ENCODE measurements at regions not wholly inside any gene's neighbourhood (a gene's known extent, or its start where the extent isn't known, plus 50 kb on each side); places are given as distances from the start of the nearest gene placed in this dataset.

DNA sequence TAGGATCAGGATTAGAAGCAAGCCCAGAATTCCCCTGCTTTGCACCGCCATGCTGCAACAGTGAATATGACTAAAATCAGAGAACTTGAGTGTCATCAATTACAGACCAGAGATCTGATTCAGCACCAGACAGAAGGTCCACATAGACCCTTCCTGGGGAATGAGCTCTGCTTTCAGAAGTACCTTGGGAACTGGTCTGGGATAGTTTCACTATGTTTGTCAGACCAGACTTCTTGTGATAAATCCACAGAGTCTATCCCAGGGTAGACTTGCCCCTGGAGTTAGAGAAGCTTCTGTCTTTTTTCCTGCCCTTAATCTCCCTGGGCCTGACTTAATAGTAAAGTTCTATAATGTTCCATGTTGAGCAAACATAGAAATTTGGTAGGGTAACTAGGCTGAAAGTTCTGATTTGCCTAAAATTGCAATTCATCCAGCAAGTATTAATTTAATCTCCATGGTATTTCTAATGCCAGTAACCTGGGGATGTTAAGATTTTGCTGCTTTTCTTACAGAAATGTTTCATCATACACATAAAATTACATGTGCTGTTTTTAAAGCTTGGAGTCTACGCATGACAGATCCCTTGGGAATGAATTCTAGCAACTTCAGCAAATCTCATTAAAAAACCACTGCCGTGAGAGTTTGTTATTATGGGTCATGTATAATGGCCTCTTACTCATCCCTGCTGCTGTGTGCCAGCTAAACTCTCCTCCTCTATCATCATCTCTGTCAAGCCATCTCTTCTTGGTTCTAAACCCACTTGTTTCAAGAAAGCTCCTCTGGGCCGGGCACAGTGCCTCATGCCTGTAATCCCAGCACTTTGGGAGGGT is 61.3 kb upstream of the METAP2 start:
- Histone ChIP-seq H3K4me1 (no peaks in the 10 kb centered on the region), H3K27ac (peak overlapping the region; percentile 28 to 66)

DNA sequence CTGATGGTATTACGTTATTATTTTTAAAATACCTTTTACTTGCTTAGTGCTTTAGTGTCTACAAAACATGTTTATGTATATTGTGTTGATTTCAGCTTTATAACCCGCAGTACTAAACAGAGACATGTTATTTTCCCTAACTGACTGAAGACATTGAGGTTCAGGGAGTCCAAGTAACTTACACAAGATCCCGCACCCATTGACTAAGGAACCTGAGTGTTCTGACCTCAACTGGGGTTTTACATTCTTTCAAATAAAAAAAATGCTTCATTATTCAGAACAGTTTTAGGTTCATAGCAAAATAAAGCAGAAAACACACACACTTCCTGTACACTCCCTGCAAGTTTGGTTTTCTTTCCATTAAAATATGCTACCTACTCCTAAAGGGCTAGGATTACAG is 60.4 kb upstream of the METAP2 start:
- H3K4me1 ChIP-seq: no peaks in the 10 kb centered on the region
- no peak for DNase-seq (ENCODE audit: low spot score in 2 of 2)
- intact Hi-C loops (cut with DNase I; ENCODE audit: low total_unique reads): no loop called here
- no peaks in the 10 kb centered on the region for H3K9me3 ChIP-seq
- H3K36me3 ChIP-seq: no peaks in the 10 kb centered on the region
- H3K27ac ChIP-seq: no peak overlapping the region
- H3K27me3 ChIP-seq: no peaks in the 10 kb centered on the region
- no peak for TF ChIP-seq POLR2AphosphoS5 (IDR thresholded peaks at IDR 0.05)
- TF ChIP-seq POLR2A (IDR thresholded peaks at IDR 0.05): no peak
- TF ChIP-seq, protein P1, sequence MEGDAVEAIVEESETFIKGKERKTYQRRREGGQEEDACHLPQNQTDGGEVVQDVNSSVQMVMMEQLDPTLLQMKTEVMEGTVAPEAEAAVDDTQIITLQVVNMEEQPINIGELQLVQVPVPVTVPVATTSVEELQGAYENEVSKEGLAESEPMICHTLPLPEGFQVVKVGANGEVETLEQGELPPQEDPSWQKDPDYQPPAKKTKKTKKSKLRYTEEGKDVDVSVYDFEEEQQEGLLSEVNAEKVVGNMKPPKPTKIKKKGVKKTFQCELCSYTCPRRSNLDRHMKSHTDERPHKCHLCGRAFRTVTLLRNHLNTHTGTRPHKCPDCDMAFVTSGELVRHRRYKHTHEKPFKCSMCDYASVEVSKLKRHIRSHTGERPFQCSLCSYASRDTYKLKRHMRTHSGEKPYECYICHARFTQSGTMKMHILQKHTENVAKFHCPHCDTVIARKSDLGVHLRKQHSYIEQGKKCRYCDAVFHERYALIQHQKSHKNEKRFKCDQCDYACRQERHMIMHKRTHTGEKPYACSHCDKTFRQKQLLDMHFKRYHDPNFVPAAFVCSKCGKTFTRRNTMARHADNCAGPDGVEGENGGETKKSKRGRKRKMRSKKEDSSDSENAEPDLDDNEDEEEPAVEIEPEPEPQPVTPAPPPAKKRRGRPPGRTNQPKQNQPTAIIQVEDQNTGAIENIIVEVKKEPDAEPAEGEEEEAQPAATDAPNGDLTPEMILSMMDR (IDR thresholded peaks at IDR 0.05): no peak
- H3K4me3 ChIP-seq: no peak overlapping the region

More for the DNA sequence above, 61.3 kb upstream of the METAP2 start:
- Histone ChIP-seq H3K9me3 (no peaks in the 10 kb centered on the region), H3K36me3 (no peaks in the 10 kb centered on the region), H3K4me3 (no peak overlapping the region), H3K27me3 (no peaks in the 10 kb centered on the region)
- intact Hi-C loops (cut with DNase I; ENCODE audit: low total_unique reads): no loop called here
- TF ChIP-seq POLR2AphosphoS5 (IDR thresholded peaks at IDR 0.05): no peak
- TF ChIP-seq, protein P1 (IDR thresholded peaks at IDR 0.05): no peak
- TF ChIP-seq POLR2A (IDR thresholded peaks at IDR 0.05): no peak
- DNase-seq (ENCODE audit: low spot score in 2 of 2): no peak

GRCh38 chr12:95415451-95415850 is 58.5 kb upstream of the METAP2 start:
- no peaks in the 10 kb centered on the region for H3K27me3 ChIP-seq
- no peak for TF ChIP-seq POLR2AphosphoS5 (IDR thresholded peaks at IDR 0.05)
- no peaks in the 10 kb centered on the region for H3K4me1 ChIP-seq
- no peak overlapping the region for H3K4me3 ChIP-seq
- no peak for DNase-seq (ENCODE audit: low spot score in 2 of 2)
- no peaks in the 10 kb centered on the region for H3K9me3 ChIP-seq
- intact Hi-C loops (cut with DNase I; ENCODE audit: low total_unique reads): no loop called here
- no peaks in the 10 kb centered on the region for H3K36me3 ChIP-seq
- no peak overlapping the region for H3K27ac ChIP-seq

DNA sequence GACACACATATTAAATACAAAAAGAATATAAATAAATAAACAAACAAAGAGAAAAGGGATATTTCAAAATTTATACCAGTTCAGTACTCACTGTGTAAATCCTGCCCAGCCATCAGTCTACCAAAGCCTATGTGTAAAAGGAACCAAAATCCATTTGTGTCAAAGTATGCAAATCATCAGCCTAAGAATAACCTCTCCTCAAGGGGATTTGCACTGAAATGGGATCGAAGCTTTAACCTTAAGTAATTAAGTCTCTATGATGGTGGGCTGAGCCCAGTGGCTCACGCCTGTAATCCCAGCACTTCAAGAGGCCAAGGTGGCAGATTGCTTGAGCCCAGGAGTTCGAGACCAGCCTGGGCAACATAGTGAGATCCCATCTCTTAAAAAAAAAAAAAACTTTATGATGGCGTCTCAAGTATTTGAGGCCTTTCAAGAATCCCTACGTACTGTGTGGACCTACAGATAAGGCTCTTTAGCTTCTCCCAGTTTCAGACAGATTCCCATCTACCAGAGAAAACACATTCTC is 57.8 kb upstream of the METAP2 start:
- intact Hi-C loops (cut with DNase I; ENCODE audit: low total_unique reads): no loop called here
- Histone ChIP-seq H3K4me1 (no peaks in the 10 kb centered on the region), H3K27ac (no peak overlapping the region)

GRCh38 chr12:95417372-95417771 is 56.6 kb upstream of the METAP2 start:
- no peaks in the 10 kb centered on the region for H3K36me3 ChIP-seq
- no peak for DNase-seq (ENCODE audit: low spot score in 2 of 2)
- intact Hi-C loops (cut with DNase I; ENCODE audit: low total_unique reads): no loop called here
- no peaks in the 10 kb centered on the region for H3K4me1 ChIP-seq
- no peaks in the 10 kb centered on the region for H3K9me3 ChIP-seq
- no peak overlapping the region for H3K27ac ChIP-seq
- TF ChIP-seq, protein P1 (IDR thresholded peaks at IDR 0.05): no peak
- TF ChIP-seq POLR2AphosphoS5 (IDR thresholded peaks at IDR 0.05) (no peak), POLR2A (IDR thresholded peaks at IDR 0.05) (no peak)
- no peaks in the 10 kb centered on the region for H3K27me3 ChIP-seq
- H3K4me3 ChIP-seq: no peak overlapping the region

More for the DNA sequence above, 57.8 kb upstream of the METAP2 start:
- Histone ChIP-seq H3K9me3 (no peaks in the 10 kb centered on the region), H3K27me3 (no peaks in the 10 kb centered on the region), H3K36me3 (no peaks in the 10 kb centered on the region), H3K4me3 (no peak overlapping the region)
- no peak for DNase-seq (ENCODE audit: low spot score in 2 of 2)
- TF ChIP-seq POLR2AphosphoS5 (IDR thresholded peaks at IDR 0.05) (no peak), POLR2A (IDR thresholded peaks at IDR 0.05) (no peak)
- TF ChIP-seq, protein P1 (IDR thresholded peaks at IDR 0.05): no peak
